Epithelial cell of proximal tubule (primary cell): ENCODE measurements at regions not wholly inside any gene's neighbourhood (a gene's known extent, or its start where the extent isn't known, plus 50 kb on each side); places are given as distances from the start of the nearest gene placed in this dataset.

Source experiments
- DNase-seq: peaks from one replicate; pipeline ENCODE4 v3.0.0-alpha.2; 2011; ENCODE audit warnings: low read depth
- H3K4me3 ChIP-seq: 2 replicates; pipeline ENCODE4 v1.5.1; 2011; ENCODE audit warnings: low read depth, mild to moderate bottlenecking, low read length
- TF ChIP-seq, protein P1 (sequence below): conservative IDR thresholded peaks from 2 replicates; pipeline ENCODE4 v1.5.1; 2012; ENCODE audit warnings: low read depth, mild to moderate bottlenecking, low read length

DNA sequence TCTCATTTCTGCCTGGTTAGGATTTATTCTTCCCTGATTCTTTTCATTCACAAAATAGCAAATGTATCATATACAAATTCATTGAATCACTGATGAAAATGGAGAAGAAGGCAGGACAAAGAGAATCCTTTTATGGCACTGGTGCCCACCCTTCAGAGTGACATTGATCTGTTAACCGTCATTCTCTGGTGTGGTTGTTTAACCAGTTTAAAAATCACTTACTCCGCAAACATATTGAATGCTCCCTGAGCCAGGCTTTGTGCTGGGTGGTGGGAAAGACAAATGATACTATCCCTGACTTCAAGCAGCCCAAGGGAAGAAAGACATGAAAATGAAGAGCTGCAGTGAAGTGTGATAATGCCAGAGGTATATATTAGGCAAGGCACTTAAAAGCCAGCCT, 187.5 kb upstream of the SLC38A2 start:
- no peak overlapping the region for H3K4me3 ChIP-seq
- DNase-seq: no peak
- TF ChIP-seq, protein P1, sequence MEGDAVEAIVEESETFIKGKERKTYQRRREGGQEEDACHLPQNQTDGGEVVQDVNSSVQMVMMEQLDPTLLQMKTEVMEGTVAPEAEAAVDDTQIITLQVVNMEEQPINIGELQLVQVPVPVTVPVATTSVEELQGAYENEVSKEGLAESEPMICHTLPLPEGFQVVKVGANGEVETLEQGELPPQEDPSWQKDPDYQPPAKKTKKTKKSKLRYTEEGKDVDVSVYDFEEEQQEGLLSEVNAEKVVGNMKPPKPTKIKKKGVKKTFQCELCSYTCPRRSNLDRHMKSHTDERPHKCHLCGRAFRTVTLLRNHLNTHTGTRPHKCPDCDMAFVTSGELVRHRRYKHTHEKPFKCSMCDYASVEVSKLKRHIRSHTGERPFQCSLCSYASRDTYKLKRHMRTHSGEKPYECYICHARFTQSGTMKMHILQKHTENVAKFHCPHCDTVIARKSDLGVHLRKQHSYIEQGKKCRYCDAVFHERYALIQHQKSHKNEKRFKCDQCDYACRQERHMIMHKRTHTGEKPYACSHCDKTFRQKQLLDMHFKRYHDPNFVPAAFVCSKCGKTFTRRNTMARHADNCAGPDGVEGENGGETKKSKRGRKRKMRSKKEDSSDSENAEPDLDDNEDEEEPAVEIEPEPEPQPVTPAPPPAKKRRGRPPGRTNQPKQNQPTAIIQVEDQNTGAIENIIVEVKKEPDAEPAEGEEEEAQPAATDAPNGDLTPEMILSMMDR: no peak

- no peak for DNase-seq
- no peak overlapping the region for H3K4me3 ChIP-seq
- TF ChIP-seq, protein P1: no peak
Observed at GRCh38 chr12:46559311-46559710, 186.7 kb upstream of the SLC38A2 start.

GRCh38 chr12:46558677-46559076, 186.1 kb upstream of the SLC38A2 start:
- TF ChIP-seq, protein P1: no peak
- no peak for DNase-seq
- no peak overlapping the region for H3K4me3 ChIP-seq

- no peak for DNase-seq
- TF ChIP-seq, protein P1: no peak
- no peak overlapping the region for H3K4me3 ChIP-seq
Observed at GRCh38 chr12:46557539-46558373, 185.2 kb upstream of the SLC38A2 start.

GRCh38 chr12:46556819-46557524, 184.4 kb upstream of the SLC38A2 start:
- H3K4me3 ChIP-seq: no peak overlapping the region
- TF ChIP-seq, protein P1: no peak
- DNase-seq: no peak

- DNase-seq: peak; percentile 87
- H3K4me3 ChIP-seq: no peak overlapping the region
- TF ChIP-seq, protein P1: no peak
Observed at GRCh38 chr12:46556105-46556559, 183.6 kb upstream of the SLC38A2 start.
